ENCODE measurements at regions not wholly inside any gene's neighbourhood (a gene's known extent, or its start where the extent isn't known, plus 50 kb on each side); places are given as distances from the start of the nearest gene placed in this dataset.
"Not testable (repeated sequence)": the region's sequence is repeated elsewhere in the genome, so short reads cannot be mapped to it uniquely, and the experiment has no call there.

- no peaks in the 10 kb centered on the region for H3K9me3 ChIP-seq (ENCODE audit: control insufficient read depth, insufficient read depth, low read length)
- peaks cover 14% of the 10 kb centered on the region for H3K4me1 ChIP-seq (ENCODE audit: insufficient read depth, low read length)
- no peaks in the 10 kb centered on the region for H3K36me3 ChIP-seq (ENCODE audit: insufficient read depth, low read length)
- no peak overlapping the region for H3K9ac ChIP-seq (ENCODE audit: low read depth, low read length)
These were observed 165.7 kb upstream of the TSC22D2 start for GRCh38 chr3:150242220-150242936.

DNA sequence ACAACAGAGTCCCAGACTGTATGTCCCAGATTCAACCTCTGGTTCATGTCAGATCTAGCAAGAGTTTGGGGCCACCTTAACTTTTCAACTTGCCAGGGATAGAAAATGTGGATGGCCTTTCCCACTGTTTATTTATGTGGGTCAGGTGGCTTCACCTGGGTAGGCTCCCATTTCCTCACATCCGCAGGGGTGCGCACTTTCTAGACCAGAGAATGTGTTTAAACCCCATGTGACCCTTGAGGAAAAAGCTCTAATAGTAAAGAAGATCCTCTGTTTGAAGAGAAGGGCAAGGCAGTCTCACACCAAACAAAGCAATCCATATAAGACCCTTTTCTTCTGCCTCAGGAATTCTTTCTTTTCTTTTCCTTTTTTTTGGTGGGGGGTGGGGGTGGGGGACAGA is 167.2 kb upstream of the TSC22D2 start:
- Histone ChIP-seq H3K9me3 (ENCODE audit: control insufficient read depth, insufficient read depth, low read length) (no peaks in the 10 kb centered on the region), H3K4me1 (ENCODE audit: insufficient read depth, low read length) (peaks cover 14% of the 10 kb centered on the region), H3K36me3 (ENCODE audit: insufficient read depth, low read length) (no peaks in the 10 kb centered on the region), H3K9ac (ENCODE audit: low read depth, low read length) (no peak overlapping the region)

GRCh38 chr3:150239766-150240165 is 168.3 kb upstream of the TSC22D2 start:
- H3K4me1 ChIP-seq (ENCODE audit: insufficient read depth, low read length) = peaks cover 14% of the 10 kb centered on the region
- no peaks in the 10 kb centered on the region for H3K9me3 ChIP-seq (ENCODE audit: control insufficient read depth, insufficient read depth, low read length)
- no peaks in the 10 kb centered on the region for H3K36me3 ChIP-seq (ENCODE audit: insufficient read depth, low read length)
- H3K9ac ChIP-seq (ENCODE audit: low read depth, low read length) = no peak overlapping the region

GRCh38 chr3:150238995-150239619 is 169.0 kb upstream of the TSC22D2 start:
- Histone ChIP-seq H3K4me1 (ENCODE audit: insufficient read depth, low read length) (peaks cover 14% of the 10 kb centered on the region), H3K36me3 (ENCODE audit: insufficient read depth, low read length) (no peaks in the 10 kb centered on the region), H3K9me3 (ENCODE audit: control insufficient read depth, insufficient read depth, low read length) (no peaks in the 10 kb centered on the region), H3K9ac (ENCODE audit: low read depth, low read length) (no peak overlapping the region)

DNA sequence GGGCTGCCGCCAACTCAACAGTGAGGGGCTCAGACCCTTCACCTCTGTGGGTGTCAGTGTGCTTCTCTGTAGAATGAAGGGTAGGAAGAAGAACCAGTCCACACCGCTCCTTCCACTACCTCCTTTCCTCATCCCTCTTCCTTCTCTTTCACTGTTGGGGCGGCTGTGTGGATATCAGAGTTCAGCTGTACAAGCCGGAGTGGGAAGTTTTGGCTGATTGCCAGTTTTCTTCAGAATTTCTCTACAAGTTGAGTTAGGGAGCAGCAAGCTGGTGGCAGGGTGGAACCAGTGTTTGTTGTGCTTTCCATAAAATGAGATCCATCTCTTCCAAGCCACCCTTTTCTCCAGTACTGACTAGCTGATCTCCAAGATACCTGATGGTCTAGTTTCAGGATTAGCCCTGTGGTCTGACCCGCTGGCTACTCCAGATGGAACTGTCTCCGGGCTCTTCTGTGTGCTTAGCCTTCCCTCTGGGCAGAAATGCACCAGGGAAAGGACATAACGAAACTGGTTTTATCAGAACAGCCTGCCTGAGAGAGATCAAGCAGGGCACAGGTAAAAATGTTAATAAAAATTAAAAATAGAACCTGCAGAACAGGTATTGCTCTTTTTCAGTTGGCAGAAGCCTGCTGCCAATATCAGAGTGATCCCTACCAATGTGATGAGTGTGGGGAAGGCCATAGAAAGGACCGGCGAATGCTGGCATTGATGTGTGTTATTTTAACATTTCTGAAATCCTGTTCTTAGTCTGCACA is 169.9 kb upstream of the TSC22D2 start:
- Histone ChIP-seq H3K36me3 (ENCODE audit: insufficient read depth, low read length) (no peaks in the 10 kb centered on the region), H3K4me1 (ENCODE audit: insufficient read depth, low read length) (peaks cover 14% of the 10 kb centered on the region), H3K9me3 (ENCODE audit: control insufficient read depth, insufficient read depth, low read length) (no peaks in the 10 kb centered on the region), H3K9ac (ENCODE audit: low read depth, low read length) (no peak overlapping the region)

DNA sequence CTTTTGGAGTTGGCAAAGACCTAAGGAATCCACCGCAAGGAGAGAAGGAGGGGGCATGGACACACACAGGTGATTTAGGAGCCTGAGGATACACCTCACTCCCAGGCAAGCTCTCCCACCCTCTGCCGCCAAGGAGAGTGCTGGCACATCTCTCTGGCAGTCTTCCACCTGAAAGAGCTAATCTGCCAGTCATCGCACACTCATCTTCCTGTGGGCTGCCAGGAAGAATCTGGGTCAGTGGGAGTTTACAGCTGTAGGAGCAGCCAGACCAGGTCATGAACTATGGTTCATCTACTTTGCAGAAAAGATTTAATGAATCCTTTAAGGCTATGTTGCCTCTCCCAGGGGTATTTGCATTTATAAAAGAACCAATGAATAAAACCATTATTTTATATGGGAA is 170.6 kb upstream of the TSC22D2 start:
- H3K36me3 ChIP-seq (ENCODE audit: insufficient read depth, low read length) = no peaks in the 10 kb centered on the region
- no peak overlapping the region for H3K9ac ChIP-seq (ENCODE audit: low read depth, low read length)
- H3K4me1 ChIP-seq (ENCODE audit: insufficient read depth, low read length) = peaks cover 11% of the 10 kb centered on the region
- no peaks in the 10 kb centered on the region for H3K9me3 ChIP-seq (ENCODE audit: control insufficient read depth, insufficient read depth, low read length)

DNA sequence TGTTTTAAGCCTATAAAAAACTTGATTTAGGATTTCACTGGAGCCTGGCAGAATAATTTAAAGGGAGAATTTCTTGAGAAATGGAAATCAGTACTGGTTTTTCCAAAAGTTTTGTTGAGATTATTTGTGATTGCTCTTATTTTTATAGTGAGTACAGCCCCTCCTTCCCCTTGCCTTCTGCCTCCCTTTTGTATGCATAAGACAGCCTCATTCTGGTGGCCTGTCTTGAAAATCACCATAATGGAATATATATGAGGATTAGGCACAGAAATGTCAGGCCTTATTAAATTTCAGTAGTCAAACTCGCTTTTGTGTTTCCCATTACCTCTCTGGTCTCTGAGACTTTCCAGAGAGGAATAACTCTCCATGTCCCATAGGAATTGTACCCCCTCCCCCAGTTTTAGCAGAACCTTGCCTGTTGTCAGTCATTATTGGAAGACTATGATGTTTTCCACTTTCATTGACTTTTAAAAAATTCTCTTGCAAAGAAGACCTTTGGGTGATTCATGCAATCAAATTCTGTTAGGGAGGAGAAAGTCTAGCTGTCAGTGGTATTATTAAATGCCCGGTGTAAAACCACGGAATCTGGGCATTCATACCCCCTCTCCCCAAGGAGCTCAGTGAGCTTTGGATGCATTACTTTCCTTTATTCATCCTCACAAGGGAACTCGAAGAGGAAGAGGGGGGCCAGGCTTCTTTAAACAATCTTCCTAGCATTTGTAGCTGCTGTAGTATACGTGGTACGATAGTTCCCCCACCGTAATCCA is 171.6 kb upstream of the TSC22D2 start:
- Histone ChIP-seq H3K4me1 (ENCODE audit: insufficient read depth, low read length) (0 out of 2 replicates have a peak, but pooled peaks cover 6% of the 10 kb centered on the region), H3K36me3 (ENCODE audit: insufficient read depth, low read length) (no peaks in the 10 kb centered on the region), H3K9me3 (ENCODE audit: control insufficient read depth, insufficient read depth, low read length) (no peaks in the 10 kb centered on the region), H3K9ac (ENCODE audit: low read depth, low read length) (no peak overlapping the region)

- H3K4me1 ChIP-seq (ENCODE audit: insufficient read depth, low read length) = 0 out of 2 replicates have a peak, but pooled peaks cover 3% of the 10 kb centered on the region
- H3K36me3 ChIP-seq (ENCODE audit: insufficient read depth, low read length) = no peaks in the 10 kb centered on the region
- H3K9me3 ChIP-seq (ENCODE audit: control insufficient read depth, insufficient read depth, low read length) = no peaks in the 10 kb centered on the region
- no peak overlapping the region for H3K9ac ChIP-seq (ENCODE audit: low read depth, low read length)
These were observed 172.3 kb upstream of the TSC22D2 start for GRCh38 chr3:150235799-150236198.

DNA sequence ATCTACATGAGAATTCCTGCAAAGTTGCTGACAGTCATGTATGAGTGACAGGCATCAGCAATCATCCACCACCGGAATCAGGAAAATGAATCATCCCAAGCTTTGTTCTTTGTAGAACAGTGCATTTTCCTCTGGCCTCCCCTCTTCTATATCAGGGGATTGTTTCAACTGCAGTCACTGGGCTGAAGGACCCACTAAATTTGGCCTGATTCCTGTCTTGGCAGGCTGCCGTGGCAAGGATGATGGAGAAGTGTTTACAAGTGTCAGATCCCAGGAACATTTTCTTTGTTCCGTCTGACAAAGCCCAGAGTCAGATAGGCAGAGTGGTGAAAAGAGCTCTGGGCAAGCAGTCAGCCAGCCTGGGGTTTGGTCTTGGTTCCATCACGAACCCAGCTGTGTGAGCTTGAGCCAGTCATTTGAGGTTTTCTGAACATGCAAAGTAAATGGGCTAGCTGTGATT is 175.1 kb upstream of the TSC22D2 start:
- no peaks in the 10 kb centered on the region for H3K9me3 ChIP-seq (ENCODE audit: control insufficient read depth, insufficient read depth, low read length)
- no peak overlapping the region for H3K9ac ChIP-seq (ENCODE audit: low read depth, low read length)
- no peaks in the 10 kb centered on the region for H3K4me1 ChIP-seq (ENCODE audit: insufficient read depth, low read length)
- H3K36me3 ChIP-seq (ENCODE audit: insufficient read depth, low read length) = no peaks in the 10 kb centered on the region

DNA sequence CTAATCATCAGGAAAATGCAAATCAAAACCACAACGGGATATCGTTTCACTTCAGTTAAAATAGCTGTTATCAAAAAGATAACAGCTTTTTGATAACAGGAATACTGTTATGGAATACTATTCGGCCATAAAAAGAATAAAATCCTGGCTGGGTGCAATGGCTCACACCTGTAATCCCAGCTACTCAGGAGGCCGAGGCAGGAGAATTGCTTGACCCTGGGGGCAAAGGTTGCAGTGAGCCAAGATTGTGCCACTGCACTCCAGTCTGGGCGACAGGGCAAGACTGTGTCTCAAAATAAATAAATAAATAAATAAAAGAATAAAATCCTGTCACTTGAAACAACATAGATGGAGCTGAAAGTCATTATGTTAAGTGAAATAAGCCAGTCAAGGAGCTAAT is 178.1 kb upstream of the TSC22D2 start:
- Histone ChIP-seq H3K4me1 (ENCODE audit: insufficient read depth, low read length) (peaks cover 5% of the 10 kb centered on the region; the same call in 1 of the 2 replicates), H3K9me3 (ENCODE audit: control insufficient read depth, insufficient read depth, low read length) (no peaks in the 10 kb centered on the region), H3K36me3 (ENCODE audit: insufficient read depth, low read length) (no peaks in the 10 kb centered on the region), H3K9ac (ENCODE audit: low read depth, low read length) (no peak overlapping the region)

DNA sequence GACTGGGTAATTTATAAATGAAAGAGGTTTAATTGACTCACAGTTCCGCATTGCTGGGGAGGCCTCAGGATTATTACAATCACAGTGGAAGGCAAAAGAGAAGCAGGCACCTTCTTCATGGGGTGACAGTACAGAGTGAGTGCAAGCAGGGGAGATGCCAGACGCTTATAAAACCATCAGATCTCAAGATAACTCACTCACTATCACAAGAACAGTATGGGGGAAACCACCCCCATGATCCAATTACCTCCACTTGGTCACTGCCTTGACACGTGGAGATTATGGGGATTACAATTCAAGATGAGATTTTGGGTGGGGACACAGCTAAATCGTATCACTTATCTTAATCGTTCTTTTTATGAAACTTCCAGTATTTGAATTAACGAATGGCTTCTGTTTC is 179.5 kb upstream of the TSC22D2 start:
- not testable (repeated sequence) for H3K36me3 ChIP-seq (ENCODE audit: insufficient read depth, low read length); H3K4me1 ChIP-seq (ENCODE audit: insufficient read depth, low read length); H3K9me3 ChIP-seq (ENCODE audit: control insufficient read depth, insufficient read depth, low read length); H3K9ac ChIP-seq (ENCODE audit: low read depth, low read length)

GRCh38 chr3:150227839-150228238 is 180.3 kb upstream of the TSC22D2 start:
- Histone ChIP-seq H3K36me3 (ENCODE audit: insufficient read depth, low read length) (no peaks in the 10 kb centered on the region), H3K9ac (ENCODE audit: low read depth, low read length) (no peak overlapping the region), H3K9me3 (ENCODE audit: control insufficient read depth, insufficient read depth, low read length) (no peaks in the 10 kb centered on the region)

DNA sequence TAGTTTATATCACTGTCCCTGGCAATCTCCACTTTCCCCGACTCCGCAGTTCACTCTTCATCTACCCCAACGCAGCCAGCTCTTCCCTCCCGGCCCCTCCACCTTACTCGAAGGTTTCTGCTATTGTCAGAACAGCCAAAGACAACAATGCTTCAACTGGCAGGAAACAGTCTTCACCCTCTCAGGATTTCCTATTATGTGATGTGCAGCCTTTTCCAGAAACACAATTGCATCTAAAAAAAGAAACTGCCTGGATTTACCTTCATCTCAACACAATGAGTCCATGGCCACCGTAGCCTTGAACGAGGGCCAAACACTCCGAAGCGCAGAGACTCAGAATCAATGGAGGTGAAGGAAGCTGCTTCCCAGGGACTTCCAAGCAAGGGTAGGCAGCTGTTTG is 182.1 kb upstream of the TSC22D2 start:
- Histone ChIP-seq H3K4me1 (ENCODE audit: insufficient read depth, low read length) (peaks cover 16% of the 10 kb centered on the region), H3K36me3 (ENCODE audit: insufficient read depth, low read length) (no peaks in the 10 kb centered on the region), H3K9me3 (ENCODE audit: control insufficient read depth, insufficient read depth, low read length) (no peaks in the 10 kb centered on the region), H3K9ac (ENCODE audit: low read depth, low read length) (no peak overlapping the region)

More at GRCh38 chr3:150227839-150228238, 180.3 kb upstream of the TSC22D2 start:
- peaks cover 5% of the 10 kb centered on the region; the same call in 1 of the 2 replicates for H3K4me1 ChIP-seq (ENCODE audit: insufficient read depth, low read length)

GRCh38 chr3:150223558-150223957 is 184.5 kb upstream of the TSC22D2 start:
- H3K9me3 ChIP-seq (ENCODE audit: control insufficient read depth, insufficient read depth, low read length) = no peaks in the 10 kb centered on the region
- H3K9ac ChIP-seq (ENCODE audit: low read depth, low read length) = no peak overlapping the region
- H3K36me3 ChIP-seq (ENCODE audit: insufficient read depth, low read length) = no peaks in the 10 kb centered on the region
- peaks cover 21% of the 10 kb centered on the region for H3K4me1 ChIP-seq (ENCODE audit: insufficient read depth, low read length)

All from ES-I3 (cell line).